Endothelial cell of umbilical vein (primary cell): ENCODE measurements at regions not wholly inside any gene's neighbourhood (a gene's known extent, or its start where the extent isn't known, plus 50 kb on each side); places are given as distances from the start of the nearest gene placed in this dataset.

ENCODE experiments used
- CTCF ChIP-seq, 2 donors: IDR thresholded peaks; 1 replicate in 1 of 2; 2 replicates in 1 of 2; pipeline ENCODE4 v1.5.1; 2011; ENCODE audit warnings: low read length in 2 of 2, mild to moderate bottlenecking in 2 of 2, moderate library complexity in 2 of 2, control low read depth in 1 of 2, inconsistent platforms in 1 of 2, low read depth in 1 of 2; ENCODE audit not compliant: insufficient read depth in 1 of 2; ENCODE audit errors: extremely low read depth in 1 of 2
- POLR2A ChIP-seq: IDR thresholded peaks from 2 replicates; pipeline ENCODE4 v1.6.1; 2012; ENCODE audit warnings: low read depth, mild to moderate bottlenecking, control low read depth, low read length
- POLR2AphosphoS5 ChIP-seq: IDR thresholded peaks from 2 replicates; pipeline ENCODE4 v1.6.1; 2012; ENCODE audit warnings: low read depth, mild to moderate bottlenecking, control low read depth, low read length, moderate library complexity; ENCODE audit not compliant: insufficient read depth

- TF ChIP-seq CTCF (IDR thresholded peaks at IDR 0.05; ENCODE audit: extremely low read depth in 1 of 2, insufficient read depth in 1 of 2, low read depth in 1 of 2, low read length in 2 of 2) (no peak), POLR2A (no peak), POLR2AphosphoS5 (no peak)
Measured at GRCh38 chr2:215207791-215208367, 69.5 kb upstream of the ABCA12 start.
